H1 (cell line): ENCODE measurements at regions not wholly inside any gene's neighbourhood (a gene's known extent, or its start where the extent isn't known, plus 50 kb on each side); places are given as distances from the start of the nearest gene placed in this dataset.

Experiments
- CTCF ChIA-PET: fragments of 300-600 bp; sonication (Branson Sonifier 250); formaldehyde crosslinking; loops from one replicate; lab custom pipeline; 2021; ENCODE audit not compliant: partially characterized antibody; lab: Charles Lee
- POLR2A ChIA-PET: fragments of 300-600 bp; sonication (Branson Sonifier 250); formaldehyde crosslinking; loops from one replicate; lab custom pipeline; 2021; ENCODE audit warnings: inconsistent platforms; ENCODE audit not compliant: partially characterized antibody; lab: Charles Lee
- DNase-seq, 2 experiments: peaks; one replicate each; pipeline versions ENCODE4 v3.0.0 to v3.0.0-alpha.2; 2010 to 2022; ENCODE audit warnings: low spot score in 2 of 2, low read depth in 1 of 2, mixed read lengths in 1 of 2
- FAIRE-seq: peaks from 2 replicates; lab custom pipeline; 2011; peaks lifted over from hg19 to GRCh38; lab: Jason Lieb, UNC
- H2AFZ ChIP-seq: 2 replicates; pipeline ENCODE4 v1.8.1; 2012; ENCODE audit warnings: low read length, inconsistent platforms
- H2AK5ac ChIP-seq: 2 replicates; pipeline ENCODE4 v1.6.1; 2013; ENCODE audit warnings: low read depth, low read length
- H2BK120ac ChIP-seq: replicated peaks from 2 replicates; pipeline ENCODE3; 2013; ENCODE audit warnings: low read depth, low read length, inconsistent platforms
- H2BK12ac ChIP-seq: 2 replicates; pipeline ENCODE4 v1.6.1; 2013; ENCODE audit warnings: low read depth, low read length
- H2BK15ac ChIP-seq: 2 replicates; pipeline ENCODE4 v1.6.1; 2013; ENCODE audit warnings: low read length
- H2BK20ac ChIP-seq: 2 replicates; pipeline ENCODE4 v1.6.1; 2013; ENCODE audit warnings: low read length
- H2BK5ac ChIP-seq: 2 replicates; pipeline ENCODE4 v1.6.1; 2013; ENCODE audit warnings: low read depth, low read length
- H3K14ac ChIP-seq: 2 replicates; pipeline ENCODE4 v1.6.1; 2013; ENCODE audit warnings: inconsistent platforms; ENCODE audit not compliant: insufficient read length
- H3K18ac ChIP-seq: 2 replicates; pipeline ENCODE4 v1.6.1; 2013; ENCODE audit warnings: low read length; ENCODE audit errors: extremely low read depth
- H3K23ac ChIP-seq: 2 replicates; pipeline ENCODE4 v1.6.1; 2013; ENCODE audit warnings: inconsistent platforms; ENCODE audit not compliant: insufficient read length
- H3K23me2 ChIP-seq: 2 replicates; pipeline ENCODE4 v1.6.1; 2013; ENCODE audit warnings: low read depth, low read length
- H3K27ac ChIP-seq: 2 replicates; pipeline ENCODE4 v1.6.1; 2011; ENCODE audit warnings: low read depth, low read length, inconsistent platforms
- H3K27me3 ChIP-seq, 4 experiments: replicated peaks in 1 of 4; 1 replicate in 1 of 4; 2 replicates in 3 of 4; pipeline versions ENCODE4 v1.6.1 to v1.8.1; 2011 to 2013; ENCODE audit warnings: low read length in 3 of 4, mild to moderate bottlenecking in 3 of 4, inconsistent platforms in 2 of 4, mixed read lengths in 2 of 4, moderate library complexity in 1 of 4; ENCODE audit not compliant: control insufficient read depth in 3 of 4, insufficient read depth in 3 of 4; ENCODE audit errors: extremely low read depth in 1 of 4
- H3K36me3 ChIP-seq, 4 experiments: 2 replicates each; pipeline versions ENCODE4 v1.6.1 to v1.8.1; 2011 to 2013; ENCODE audit warnings: mild to moderate bottlenecking in 4 of 4, low read length in 3 of 4, moderate library complexity in 2 of 4, control low read depth in 1 of 4, inconsistent platforms in 1 of 4; ENCODE audit not compliant: insufficient read depth in 4 of 4, control insufficient read depth in 2 of 4
- H3K4ac ChIP-seq: replicated peaks from 2 replicates; pipeline ENCODE3; 2013; ENCODE audit warnings: low read length, low read depth, mixed read lengths, inconsistent platforms; ENCODE audit not compliant: insufficient read length
- H3K4me1 ChIP-seq, 4 experiments: replicated peaks in 1 of 4; 1 replicate in 1 of 4; 2 replicates in 3 of 4; pipeline versions ENCODE4 v1.6.1 to v1.8.1; 2011 to 2013; ENCODE audit warnings: low read length in 3 of 4, inconsistent platforms in 2 of 4, mixed read lengths in 1 of 4; ENCODE audit not compliant: insufficient read depth in 4 of 4, control insufficient read depth in 3 of 4
- H3K4me2 ChIP-seq, 2 experiments: 2 replicates each; pipeline versions ENCODE4 v1.6.1 to v1.8.1; 2011 to 2013; ENCODE audit warnings: low read depth in 2 of 2, low read length in 2 of 2, control low read depth in 1 of 2, inconsistent platforms in 1 of 2, mild to moderate bottlenecking in 1 of 2; ENCODE audit not compliant: insufficient read depth in 1 of 2
- H3K4me3 ChIP-seq, 4 experiments: fragments of 200-600, 300-600 bp in 1 of 4; sonication (generic), shearing (Covaris generic), sonication (Bioruptor Twin) in 1 of 4; 2 replicates each; pipeline versions ENCODE4 v1.5.1 to v1.8.1; 2011 to 2016; ENCODE audit warnings: low read length in 4 of 4, low read depth in 3 of 4, control low read depth in 2 of 4, inconsistent platforms in 2 of 4, mild to moderate bottlenecking in 2 of 4, mixed read lengths in 1 of 4, moderate library complexity in 1 of 4; ENCODE audit not compliant: insufficient read depth in 2 of 4; ENCODE audit errors: extremely low read depth in 1 of 4
- H3K56ac ChIP-seq: replicated peaks from 2 replicates; pipeline ENCODE3; 2013; ENCODE audit warnings: low read depth, mild to moderate bottlenecking, mixed read lengths, low read length, inconsistent platforms; ENCODE audit not compliant: insufficient read length
- H3K79me1 ChIP-seq: 2 replicates; pipeline ENCODE4 v1.6.1; 2013; ENCODE audit warnings: low read depth, low read length, control low read depth
- H3K79me2 ChIP-seq, 2 experiments: 2 replicates each; pipeline versions ENCODE4 v1.6.1 to v1.8.1; 2012 to 2013; ENCODE audit warnings: low read length in 2 of 2, mild to moderate bottlenecking in 2 of 2, inconsistent platforms in 1 of 2; ENCODE audit not compliant: insufficient read depth in 2 of 2, control insufficient read depth in 1 of 2
- H3K9ac ChIP-seq, 4 experiments: replicated peaks in 1 of 4; 1 replicate in 1 of 4; 2 replicates in 3 of 4; pipeline versions ENCODE4 v1.6.1 to v1.8.1; 2011 to 2013; ENCODE audit warnings: low read depth in 3 of 4, low read length in 3 of 4, control low read depth in 2 of 4, mild to moderate bottlenecking in 2 of 4, moderate library complexity in 2 of 4, inconsistent platforms in 1 of 4; ENCODE audit errors: extremely low read depth in 1 of 4
- H3K9me3 ChIP-seq, 2 experiments: 2 replicates each; pipeline versions ENCODE4 v1.6.1 to v1.8.1; 2012 to 2013; ENCODE audit warnings: mild to moderate bottlenecking in 2 of 2, moderate library complexity in 2 of 2, control low read depth in 1 of 2, inconsistent platforms in 1 of 2, low read depth in 1 of 2, low read length in 1 of 2, mixed read lengths in 1 of 2; ENCODE audit not compliant: insufficient read depth in 2 of 2
- H4K20me1 ChIP-seq, 2 experiments: replicated peaks in 1 of 2; 2 replicates each; pipeline versions ENCODE3 to v1.8.1; 2011 to 2013; ENCODE audit warnings: inconsistent platforms in 2 of 2, low read length in 2 of 2, mild to moderate bottlenecking in 1 of 2; ENCODE audit not compliant: insufficient read depth in 2 of 2, control insufficient read depth in 1 of 2
- H4K5ac ChIP-seq: 2 replicates; pipeline ENCODE4 v1.6.1; 2013; ENCODE audit warnings: low read length, low read depth, mixed read lengths, inconsistent platforms; ENCODE audit not compliant: insufficient read length
- H4K8ac ChIP-seq: 2 replicates; pipeline ENCODE4 v1.8.0; 2013; ENCODE audit warnings: mild to moderate bottlenecking, moderate library complexity, low read length, inconsistent platforms; ENCODE audit not compliant: insufficient read depth; ENCODE audit errors: extremely low read depth
- H4K91ac ChIP-seq: replicated peaks from 2 replicates; pipeline ENCODE3; 2013; ENCODE audit warnings: low read length, mixed read lengths, inconsistent platforms; ENCODE audit not compliant: insufficient read length
- CBX5 ChIP-seq: fragments of 300-800, 300-1000 bp; sonication (generic); IDR thresholded peaks from 2 replicates; pipeline ENCODE4 v1.7.1; 2016; ENCODE audit warnings: antibody characterized with exemption, low read length, low read depth
- CTCF ChIP-seq, 3 experiments: IDR thresholded peaks; 1 replicate in 2 of 3; 2 replicates in 1 of 3; pipeline versions ENCODE4 v1.5.1 to v1.6.1; 2011; ENCODE audit warnings: low read length in 3 of 3, mild to moderate bottlenecking in 3 of 3, inconsistent platforms in 2 of 3, low read depth in 1 of 3, moderate library complexity in 1 of 3; ENCODE audit not compliant: insufficient read depth in 1 of 3; ENCODE audit errors: control extremely low read depth in 1 of 3
- KDM1A ChIP-seq: fragments of 200-600, 300-600 bp; sonication (generic); IDR thresholded peaks from 2 replicates; pipeline ENCODE4 v1.7.1; 2016; ENCODE audit warnings: mild to moderate bottlenecking, low read length, borderline replicate concordance
- RBBP5 ChIP-seq: IDR thresholded peaks from 2 replicates; pipeline ENCODE4 v1.7.1; 2012; ENCODE audit warnings: low read depth, mild to moderate bottlenecking, inconsistent platforms, low read length, moderate library complexity, borderline replicate concordance
- RXRA ChIP-seq: IDR thresholded peaks from 2 replicates; pipeline ENCODE4 v1.6.1; 2011; ENCODE audit warnings: low read depth, mild to moderate bottlenecking, low read length, moderate library complexity; ENCODE audit not compliant: insufficient read depth
- SIN3A ChIP-seq, 2 experiments: IDR thresholded peaks in 1 of 2; conservative IDR thresholded peaks in 1 of 2; 2 replicates each; pipeline ENCODE4 v1.6.1; 2011 to 2012; ENCODE audit warnings: low read length in 2 of 2, improper control_type of control experiment in 1 of 2, low read depth in 1 of 2, mild to moderate bottlenecking in 1 of 2
- SIRT6 ChIP-seq: IDR thresholded peaks from one replicate; pipeline ENCODE4 v1.7.1; 2012; ENCODE audit warnings: low read length, inconsistent platforms
- TAF7 ChIP-seq: optimal IDR thresholded peaks from 2 replicates; pipeline ENCODE3; 2011; ENCODE audit warnings: low read depth, mild to moderate bottlenecking, inconsistent platforms, low read length, moderate library complexity, borderline replicate concordance
- USF2 ChIP-seq: IDR thresholded peaks from 2 replicates; pipeline ENCODE4 v1.6.1; 2011; ENCODE audit warnings: low read length, improper control_type of control experiment
- WGBS, 2 experiments: shearing (Covaris generic) in 1 of 2; methylation state at CpG; one replicate each; pipeline versions ENCODE4 v1.1.6 to v1.1.7; 2013 to 2015; ENCODE audit warnings: low lambda C conversion rate in 2 of 2, mixed read lengths in 2 of 2, inconsistent platforms in 1 of 2, low coverage in 1 of 2, missing lambda C conversion rate in 1 of 2; ENCODE audit not compliant: insufficient replicate concordance in 2 of 2, insufficient coverage in 1 of 2, insufficient read length in 1 of 2; ENCODE audit errors: extremely low coverage in 1 of 2, missing lambda C conversion rate in 1 of 2; 5-methylcytosine and 5-hydroxymethylcytosine counted together

- TF ChIP-seq CBX5, result no peak
- TF ChIP-seq RXRA, result no peak
- TF ChIP-seq KDM1A, result no peak
- TF ChIP-seq SIN3A (conservative IDR thresholded peaks at IDR 0.05 in 1 of 2, IDR thresholded peaks at IDR 0.05 in 1 of 2; ENCODE audit: low read depth in 1 of 2, low read length in 2 of 2), result no peak
- TF ChIP-seq USF2, result no peak
- no peak for TF ChIP-seq TAF7
- TF ChIP-seq CTCF (IDR thresholded peaks at IDR 0.05; ENCODE audit: control extremely low read depth in 1 of 3, insufficient read depth in 1 of 3, low read depth in 1 of 3, low read length in 3 of 3), result no peak
- no peak for TF ChIP-seq RBBP5
- no peak for TF ChIP-seq SIRT6
These were observed 182.7 kb upstream of the DCBLD2 start for GRCh38 chr3:99084156-99084555.

More at GRCh38 chr3:99084156-99084555, 182.7 kb upstream of the DCBLD2 start:
- no peaks in the 10 kb centered on the region for H3K79me1 ChIP-seq
- no peak overlapping the region for H3K4ac ChIP-seq
- H3K56ac ChIP-seq, result no peak overlapping the region
- no peak overlapping the region for H4K91ac ChIP-seq
- no peaks in the 10 kb centered on the region for H3K36me3 ChIP-seq
- no peak overlapping the region for H2AK5ac ChIP-seq
- no peaks in the 10 kb centered on the region for H4K20me1 ChIP-seq
- H3K4me2 ChIP-seq, result no peak overlapping the region
- no peak overlapping the region for H3K14ac ChIP-seq
- H3K27me3 ChIP-seq, result no peaks in the 10 kb centered on the region
- FAIRE-seq, result no peak
- no peak overlapping the region for H2BK12ac ChIP-seq
- DNase-seq, result no peak
- no peak overlapping the region for H4K8ac ChIP-seq
- CTCF ChIA-PET, result no interaction called here
- no peak overlapping the region for H2BK20ac ChIP-seq
- H3K27ac ChIP-seq, result no peak overlapping the region
- H3K23me2 ChIP-seq, result no peaks in the 10 kb centered on the region
- no peak overlapping the region for H3K23ac ChIP-seq
- 85% methylated on average over 2 of the region's 2 CpGs; no CpG with 5 or more reads in 1 of the 2 experiments for WGBS, 2 experiments
- H3K4me3 ChIP-seq, result no peak overlapping the region
- no peak overlapping the region for H3K18ac ChIP-seq
- no peak overlapping the region for H2BK5ac ChIP-seq
- no peaks in the 10 kb centered on the region for H3K9me3 ChIP-seq
- no peak overlapping the region for H2BK120ac ChIP-seq
- no peaks in the 10 kb centered on the region for H3K79me2 ChIP-seq
- no peak overlapping the region for H2AFZ ChIP-seq
- no peak overlapping the region for H3K9ac ChIP-seq
- no peak overlapping the region for H2BK15ac ChIP-seq
- H3K4me1 ChIP-seq, result no peaks in the 10 kb centered on the region
- H4K5ac ChIP-seq, result no peak overlapping the region
- POLR2A ChIA-PET, result no interaction called here
